GM23338 (cell line): ENCODE measurements at regions not wholly inside any gene's neighbourhood (a gene's known extent, or its start where the extent isn't known, plus 50 kb on each side); places are given as distances from the start of the nearest gene placed in this dataset.

ENCODE experiments used
- ATAC-seq: fragments of 200-7000 bp; cut with Tn5 transposase; 3 replicates; pipeline ENCODE4 v1.9.1; 2020
- DNase-seq: peaks from one replicate; pipeline ENCODE4 v3.0.0-alpha.2; 2015; ENCODE audit warnings: low spot score
- H2AFZ ChIP-seq: fragments of 200-600 bp; sonication (generic); 2 replicates; pipeline ENCODE4 v1.8.0; 2016; ENCODE audit warnings: antibody characterized with exemption, mild to moderate bottlenecking, moderate library complexity
- H3F3A ChIP-seq: fragments of 200-600 bp; sonication (generic); replicated peaks from 2 replicates; pipeline ENCODE4 v1.8.0; 2017; ENCODE audit warnings: antibody characterized with exemption, mixed run types, low read depth
- H3K27ac ChIP-seq: fragments of 200-600 bp; sonication (generic); 2 replicates; pipeline ENCODE4 v1.6.1; 2016; ENCODE audit warnings: low read depth
- H3K27me3 ChIP-seq: fragments of 200-600 bp; sonication (generic); 2 replicates; pipeline ENCODE4 v1.8.0; 2016; ENCODE audit warnings: mild to moderate bottlenecking, mixed run types, moderate library complexity; ENCODE audit not compliant: insufficient read depth
- H3K36me3 ChIP-seq: fragments of 200-600 bp; sonication (generic); 2 replicates; pipeline ENCODE4 v1.8.0; 2016; ENCODE audit warnings: mild to moderate bottlenecking; ENCODE audit not compliant: insufficient read depth
- H3K4me1 ChIP-seq: fragments of 200-600 bp; sonication (generic); 2 replicates; pipeline ENCODE4 v1.8.0; 2016; ENCODE audit warnings: mild to moderate bottlenecking, moderate library complexity; ENCODE audit not compliant: insufficient read depth
- H3K4me2 ChIP-seq: fragments of 200-600 bp; sonication (generic); 2 replicates; pipeline ENCODE4 v1.7.1; 2017; ENCODE audit warnings: mixed run types
- H3K4me3 ChIP-seq: fragments of 200-600 bp; sonication (generic); 2 replicates; pipeline ENCODE4 v1.6.1; 2016; ENCODE audit warnings: mixed run types
- H3K79me2 ChIP-seq: fragments of 200-600 bp; sonication (generic); replicated peaks from 2 replicates; pipeline ENCODE4 v1.8.0; 2017; ENCODE audit warnings: mild to moderate bottlenecking; ENCODE audit not compliant: insufficient read depth
- H3K9me2 ChIP-seq: fragments of 200-600 bp; sonication (generic); 2 replicates; pipeline ENCODE4 v1.8.0; 2017; ENCODE audit not compliant: insufficient read depth
- H4K20me1 ChIP-seq: fragments of 200-600 bp; sonication (generic); replicated peaks from 2 replicates; pipeline ENCODE4 v1.8.0; 2017; ENCODE audit warnings: mild to moderate bottlenecking; ENCODE audit not compliant: insufficient read depth
- H3K27ac Mint-ChIP-seq: 2 replicates; pipeline ENCODE4 v1.8.0; 2020; ENCODE audit warnings: inconsistent platforms, mild to moderate bottlenecking, moderate library complexity, mixed read lengths
- H3K27me3 Mint-ChIP-seq: 3 replicates; pipeline ENCODE4 v1.8.0; 2022; ENCODE audit warnings: low read depth, mild to moderate bottlenecking, moderate library complexity, mixed read lengths, inconsistent platforms; ENCODE audit not compliant: insufficient read depth, poor library complexity
- H3K36me3 Mint-ChIP-seq: 3 replicates; pipeline ENCODE4 v1.8.0; 2021; ENCODE audit warnings: low read depth, mild to moderate bottlenecking, inconsistent platforms, moderate library complexity, mixed read lengths
- H3K4me1 Mint-ChIP-seq: 3 replicates; pipeline ENCODE4 v1.8.0; 2020; ENCODE audit warnings: mild to moderate bottlenecking, inconsistent platforms, mixed read lengths
- H3K4me3 Mint-ChIP-seq: 3 replicates; pipeline ENCODE4 v1.8.0; 2021; ENCODE audit warnings: moderate library complexity, mild to moderate bottlenecking, inconsistent platforms, mixed read lengths
- H3K9me3 Mint-ChIP-seq: 3 replicates; pipeline ENCODE4 v1.8.0; 2020; ENCODE audit warnings: moderate library complexity, mild to moderate bottlenecking, inconsistent platforms, mixed read lengths
- CREB1 ChIP-seq: fragments of 250-450 bp; sonication (Bioruptor Pico); IDR thresholded peaks from 2 replicates; pipeline ENCODE4 v1.5.0; 2020; ENCODE audit warnings: low read depth, mild to moderate bottlenecking, moderate library complexity
- ETS1 ChIP-seq: IDR thresholded peaks from 2 replicates; pipeline ENCODE4 v1.6.1; 2016; ENCODE audit warnings: antibody characterized with exemption
- JUNB ChIP-seq: IDR thresholded peaks from one replicate; pipeline ENCODE4 v1.6.1; 2016; ENCODE audit warnings: antibody characterized with exemption; ENCODE audit not compliant: unreplicated experiment
- POLR2AphosphoS5 ChIP-seq: IDR thresholded peaks from 2 replicates; pipeline ENCODE4 v1.6.1; 2016; ENCODE audit warnings: antibody characterized with exemption, low read depth
- REST ChIP-seq: IDR thresholded peaks from one replicate; pipeline ENCODE4 v1.6.1; 2018; ENCODE audit warnings: antibody characterized with exemption; ENCODE audit not compliant: unreplicated experiment
- STAT1 ChIP-seq: IDR thresholded peaks from one replicate; pipeline ENCODE4 v1.6.1; 2016; ENCODE audit warnings: antibody characterized with exemption; ENCODE audit not compliant: unreplicated experiment
- ZNF114 ChIP-seq: fragments of 250-450 bp; sonication (Bioruptor Pico); IDR thresholded peaks from 2 replicates; pipeline ENCODE4 v1.5.0; 2020; ENCODE audit warnings: mild to moderate bottlenecking, moderate library complexity
- ZNF462 ChIP-seq: fragments of 250-450 bp; sonication (Bioruptor Pico); IDR thresholded peaks from 2 replicates; pipeline ENCODE4 v1.5.0; 2020; ENCODE audit warnings: mild to moderate bottlenecking, moderate library complexity

- H3K36me3 ChIP-seq: no peaks in the 10 kb centered on the region
- no peaks in the 10 kb centered on the region for H3K4me1 ChIP-seq
- Mint-ChIP-seq H3K4me3 (no peak overlapping the region), H3K9me3 (no peaks in the 10 kb centered on the region), H3K36me3 (no peaks in the 10 kb centered on the region; the same call in 2 of the 3 replicates), H3K4me1 (no peaks in the 10 kb centered on the region), H3K27me3 (no peaks in the 10 kb centered on the region), H3K27ac (no peak overlapping the region)
- no peak overlapping the region for H3K4me3 ChIP-seq
- DNase-seq (no peak), ATAC-seq (no peak)
- no peaks in the 10 kb centered on the region for H3K27me3 ChIP-seq
- H4K20me1 ChIP-seq: no peaks in the 10 kb centered on the region
- H2AFZ ChIP-seq: no peak overlapping the region
- no peaks in the 10 kb centered on the region for H3K9me2 ChIP-seq
- no peak overlapping the region for H3K27ac ChIP-seq
- no peak for TF ChIP-seq CREB1 (CRISPR knock-in tag)
- no peak for TF ChIP-seq REST
- H3K4me2 ChIP-seq: no peak overlapping the region
- H3K79me2 ChIP-seq: no peaks in the 10 kb centered on the region
- H3F3A ChIP-seq: no peaks in the 10 kb centered on the region
Measured at GRCh38 chr9:78590068-78590467, 293.1 kb downstream of the PSAT1 start.

- Histone ChIP-seq H3K4me1 (no peaks in the 10 kb centered on the region), H3F3A (no peaks in the 10 kb centered on the region), H3K4me2 (no peak overlapping the region), H3K27me3 (no peaks in the 10 kb centered on the region), H3K27ac (no peak overlapping the region), H3K9me2 (no peaks in the 10 kb centered on the region; the same call in 1 of the 2 replicates), H3K36me3 (no peaks in the 10 kb centered on the region), H3K79me2 (no peaks in the 10 kb centered on the region), H4K20me1 (no peaks in the 10 kb centered on the region), H3K4me3 (no peak overlapping the region), H2AFZ (no peak overlapping the region)
- Mint-ChIP-seq H3K36me3 (no peaks in the 10 kb centered on the region), H3K27me3 (no peaks in the 10 kb centered on the region), H3K4me1 (peaks cover 5% of the 10 kb centered on the region; the same call in 2 of the 3 replicates), H3K27ac (no peak overlapping the region), H3K4me3 (no peak overlapping the region), H3K9me3 (no peaks in the 10 kb centered on the region)
- no peak for DNase-seq
- ATAC-seq: no peak
- TF ChIP-seq ZNF114 (CRISPR knock-in tag) (no peak), STAT1 (no peak), ETS1 (no peak), REST (no peak), POLR2AphosphoS5 (no peak), JUNB (no peak), ZNF462 (CRISPR knock-in tag) (no peak)
Measured at GRCh38 chr9:78592811-78593210, 295.9 kb downstream of the PSAT1 start.
